ENCODE measurements at regions not wholly inside any gene's neighbourhood (a gene's known extent, or its start where the extent isn't known, plus 50 kb on each side); places are given as distances from the start of the nearest gene placed in this dataset.

DNA sequence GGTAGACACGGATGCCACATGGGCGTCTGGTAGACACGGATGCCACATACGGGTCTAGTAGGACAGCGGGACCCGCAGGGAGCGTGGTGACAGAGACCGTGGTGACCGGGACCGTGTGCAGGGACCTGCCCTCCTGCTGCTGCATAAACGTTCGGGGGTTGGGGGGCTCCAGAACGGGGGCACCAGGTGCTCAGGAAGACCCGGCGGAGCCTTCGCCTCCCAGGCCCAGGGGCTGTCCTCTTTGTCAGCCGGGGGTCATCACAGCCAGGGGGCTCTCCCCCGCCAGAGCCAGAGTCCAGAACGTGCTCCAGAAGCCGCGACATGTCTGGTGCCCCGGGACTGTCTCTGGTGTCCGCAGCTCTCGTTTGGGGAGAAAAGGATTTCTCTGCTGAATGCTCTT lies 69.2 kb upstream of the ADGRA1 start:
- H3K4me3 ChIP-seq (ENCODE audit: low read depth, low read length): no peak overlapping the region
- POLR2A ChIA-PET: no interaction called here
- DNase-seq (ENCODE audit: low read depth, low spot score): no peak
- TF ChIP-seq, protein P1, sequence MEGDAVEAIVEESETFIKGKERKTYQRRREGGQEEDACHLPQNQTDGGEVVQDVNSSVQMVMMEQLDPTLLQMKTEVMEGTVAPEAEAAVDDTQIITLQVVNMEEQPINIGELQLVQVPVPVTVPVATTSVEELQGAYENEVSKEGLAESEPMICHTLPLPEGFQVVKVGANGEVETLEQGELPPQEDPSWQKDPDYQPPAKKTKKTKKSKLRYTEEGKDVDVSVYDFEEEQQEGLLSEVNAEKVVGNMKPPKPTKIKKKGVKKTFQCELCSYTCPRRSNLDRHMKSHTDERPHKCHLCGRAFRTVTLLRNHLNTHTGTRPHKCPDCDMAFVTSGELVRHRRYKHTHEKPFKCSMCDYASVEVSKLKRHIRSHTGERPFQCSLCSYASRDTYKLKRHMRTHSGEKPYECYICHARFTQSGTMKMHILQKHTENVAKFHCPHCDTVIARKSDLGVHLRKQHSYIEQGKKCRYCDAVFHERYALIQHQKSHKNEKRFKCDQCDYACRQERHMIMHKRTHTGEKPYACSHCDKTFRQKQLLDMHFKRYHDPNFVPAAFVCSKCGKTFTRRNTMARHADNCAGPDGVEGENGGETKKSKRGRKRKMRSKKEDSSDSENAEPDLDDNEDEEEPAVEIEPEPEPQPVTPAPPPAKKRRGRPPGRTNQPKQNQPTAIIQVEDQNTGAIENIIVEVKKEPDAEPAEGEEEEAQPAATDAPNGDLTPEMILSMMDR (IDR thresholded peaks at IDR 0.05; ENCODE audit: insufficient read depth, low read length, missing control alignments): no peak
- CTCF ChIA-PET: no interaction called here

DNA sequence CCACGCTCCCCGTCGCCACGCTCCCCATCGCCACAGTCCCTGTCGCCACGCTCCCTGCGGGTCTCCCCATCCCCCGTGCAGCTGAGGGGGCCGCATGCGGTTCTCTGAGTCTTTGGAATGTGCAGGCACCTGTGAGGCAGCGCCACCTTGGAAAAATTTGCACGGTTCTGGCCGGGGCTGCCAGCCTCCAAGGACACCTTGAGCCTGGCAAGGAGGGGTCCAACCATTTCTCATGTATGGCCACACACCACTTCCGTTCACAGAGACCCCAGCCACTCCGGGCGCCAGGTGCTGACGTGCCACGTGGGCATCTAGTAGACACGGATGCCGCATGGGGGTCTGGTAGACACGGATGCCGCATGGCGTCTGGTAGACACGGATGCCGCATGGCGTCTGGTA lies 70.5 kb upstream of the ADGRA1 start:
- ChIA-PET CTCF (no interaction called here), POLR2A (no interaction called here)
- TF ChIP-seq, protein P1 (IDR thresholded peaks at IDR 0.05; ENCODE audit: insufficient read depth, low read length, missing control alignments): no peak

DNA sequence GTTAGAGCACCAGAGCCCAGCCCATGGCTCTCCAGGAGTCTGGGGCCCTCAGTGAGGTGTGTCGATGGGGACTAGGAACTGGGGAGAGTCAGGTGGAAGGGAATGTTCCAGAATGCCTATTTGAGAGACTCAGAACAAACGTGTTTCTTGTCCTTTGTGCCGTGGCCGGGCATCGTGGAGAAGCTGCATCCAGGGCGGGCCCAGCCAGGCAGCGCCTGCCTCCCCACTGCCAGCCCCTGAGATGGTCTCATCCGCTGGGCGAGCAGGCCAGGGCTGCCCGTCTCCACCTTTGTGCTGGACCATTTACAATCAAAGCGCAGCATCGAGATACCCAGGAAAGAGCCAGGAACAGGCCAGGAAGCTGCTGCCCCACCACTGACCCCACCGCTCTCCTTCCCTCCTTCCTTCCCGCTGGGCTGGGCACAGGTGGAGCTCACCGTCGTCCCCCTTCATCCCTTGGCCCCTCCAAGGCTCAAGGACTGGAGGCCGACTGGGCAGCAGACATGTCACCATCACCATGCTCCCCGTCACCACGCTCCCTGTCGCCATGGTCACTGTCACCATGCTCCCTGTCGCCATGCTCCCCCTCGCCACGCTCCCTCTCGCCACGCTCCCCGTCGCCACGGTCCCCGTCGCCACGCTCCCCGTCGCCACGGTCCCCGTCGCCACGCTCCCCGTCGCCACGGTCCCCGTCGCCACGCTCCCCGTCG lies 71.1 kb upstream of the ADGRA1 start:
- TF ChIP-seq, protein P1 (IDR thresholded peaks at IDR 0.05; ENCODE audit: insufficient read depth, low read length, missing control alignments): no peak
- H3K4me3 ChIP-seq (ENCODE audit: low read depth, low read length): no peak overlapping the region
- no peak for DNase-seq (ENCODE audit: low read depth, low spot score)
- POLR2A ChIA-PET: no interaction called here
- CTCF ChIA-PET: no interaction called here

More for the DNA sequence above, 70.5 kb upstream of the ADGRA1 start:
- no peak overlapping the region for H3K4me3 ChIP-seq (ENCODE audit: low read depth, low read length)
- DNase-seq (ENCODE audit: low read depth, low spot score): no peak

DNA sequence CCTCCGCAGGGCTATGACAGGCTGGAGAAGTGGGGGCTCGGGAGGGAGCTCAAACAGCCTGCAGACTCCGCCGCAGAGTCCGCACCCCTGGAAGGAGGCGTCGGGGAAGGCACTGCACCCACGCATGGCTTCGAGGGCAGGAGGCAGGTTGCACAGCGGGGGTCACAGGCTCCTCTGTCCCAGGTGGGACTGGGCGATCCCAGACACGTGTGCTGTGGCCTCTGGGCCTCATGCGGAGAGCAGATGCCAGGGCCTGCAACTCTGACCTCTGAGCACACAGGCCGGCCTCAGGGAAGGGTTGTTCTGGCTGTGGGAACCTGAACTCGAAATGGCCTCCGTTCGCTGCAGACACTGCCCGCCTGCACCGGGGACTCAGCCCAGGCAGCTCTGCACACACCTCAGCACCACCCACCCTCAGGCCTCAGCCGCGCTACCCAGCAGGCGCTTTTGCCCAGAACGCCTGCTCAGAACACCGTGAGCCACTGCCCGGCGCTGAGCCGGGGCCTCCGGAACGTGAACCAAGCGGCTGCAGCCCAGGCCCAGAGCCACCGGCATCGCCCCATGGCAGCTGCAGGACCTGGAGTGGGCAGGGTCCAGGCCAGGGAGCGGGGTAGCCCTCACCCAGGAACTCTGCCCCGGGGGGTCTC lies 71.8 kb upstream of the ADGRA1 start:
- CTCF ChIA-PET: no interaction called here
- H3K4me3 ChIP-seq (ENCODE audit: low read depth, low read length): no peak overlapping the region
- TF ChIP-seq, protein P1 (IDR thresholded peaks at IDR 0.05; ENCODE audit: insufficient read depth, low read length, missing control alignments): no peak

DNA sequence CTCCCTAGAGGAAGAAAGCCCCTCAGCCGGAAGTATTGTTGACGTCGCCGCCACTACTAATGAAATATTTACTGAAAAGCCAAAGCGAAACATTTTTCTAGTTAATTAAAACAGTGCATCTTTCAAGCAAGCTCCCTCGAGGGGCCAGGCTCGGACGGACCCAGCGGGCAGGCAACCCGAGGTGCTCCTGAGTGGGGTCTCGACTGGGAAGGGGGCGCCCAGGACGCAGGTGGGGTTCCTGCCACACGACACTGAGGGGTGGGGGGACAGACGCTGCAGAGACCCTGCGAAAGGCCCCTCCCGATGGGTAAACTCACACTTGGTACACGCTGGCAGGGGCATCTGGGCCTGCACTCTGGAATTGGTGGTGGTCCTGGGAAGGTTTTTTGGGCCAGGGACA lies 72.4 kb upstream of the ADGRA1 start:
- ChIA-PET CTCF (no interaction called here), POLR2A (no interaction called here)
- no peak for DNase-seq (ENCODE audit: low read depth, low spot score)
- TF ChIP-seq, protein P1 (IDR thresholded peaks at IDR 0.05; ENCODE audit: insufficient read depth, low read length, missing control alignments): no peak
- H3K4me3 ChIP-seq (ENCODE audit: low read depth, low read length): no peak overlapping the region

More for the DNA sequence above, 71.8 kb upstream of the ADGRA1 start:
- DNase-seq (ENCODE audit: low read depth, low spot score): no peak
- POLR2A ChIA-PET: no interaction called here

DNA sequence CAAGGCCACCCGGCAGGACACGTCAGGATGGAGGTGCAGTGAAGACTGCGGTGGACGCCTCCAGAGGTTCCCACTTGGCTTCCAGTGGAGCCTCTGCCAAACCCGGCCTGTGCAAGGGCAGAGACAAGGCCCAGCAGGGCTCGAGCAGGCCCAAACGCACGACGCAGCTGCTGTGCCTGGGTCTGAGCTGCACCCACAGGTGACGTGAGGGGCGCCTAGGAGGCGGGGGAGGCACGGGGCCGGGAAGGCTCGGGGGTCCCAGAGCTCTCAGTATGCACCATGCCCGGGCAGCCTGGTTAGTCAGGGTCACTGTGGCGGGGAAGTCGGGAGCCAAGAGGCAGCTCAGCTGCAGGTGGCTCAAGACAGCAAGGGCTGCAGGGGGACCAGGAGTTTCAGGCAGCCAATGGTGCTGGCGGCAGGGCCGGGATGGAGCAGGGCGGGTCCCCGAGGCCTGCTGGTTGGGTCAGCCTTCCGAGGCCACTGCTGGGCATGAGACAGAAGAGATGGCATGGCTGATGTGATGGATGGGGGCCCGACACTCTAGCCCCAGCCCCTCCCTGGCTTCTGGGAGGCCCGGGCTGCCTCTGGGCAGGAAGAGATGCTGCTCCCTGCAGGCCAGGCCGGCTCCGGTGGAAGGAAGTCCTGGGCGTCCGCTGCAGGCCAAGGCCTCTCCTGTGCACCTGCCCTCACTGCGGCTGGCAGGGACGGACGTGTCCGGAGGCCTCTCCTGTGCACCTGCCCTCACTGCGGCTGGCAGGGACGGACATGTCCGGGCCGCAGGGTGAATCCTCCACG lies 72.2 kb upstream of the CFAP46 start:
- DNase-seq (ENCODE audit: low read depth, low spot score): no peak
- no peak overlapping the region for H3K4me3 ChIP-seq (ENCODE audit: low read depth, low read length)
- ChIA-PET CTCF (no interaction called here), POLR2A (no interaction called here)
- TF ChIP-seq, protein P1 (IDR thresholded peaks at IDR 0.05; ENCODE audit: insufficient read depth, low read length, missing control alignments): no peak

Measured in AG04449 (cell line).